ENCODE measurements at regions not wholly inside any gene's neighbourhood (a gene's known extent, or its start where the extent isn't known, plus 50 kb on each side); places are given as distances from the start of the nearest gene placed in this dataset.

DNA sequence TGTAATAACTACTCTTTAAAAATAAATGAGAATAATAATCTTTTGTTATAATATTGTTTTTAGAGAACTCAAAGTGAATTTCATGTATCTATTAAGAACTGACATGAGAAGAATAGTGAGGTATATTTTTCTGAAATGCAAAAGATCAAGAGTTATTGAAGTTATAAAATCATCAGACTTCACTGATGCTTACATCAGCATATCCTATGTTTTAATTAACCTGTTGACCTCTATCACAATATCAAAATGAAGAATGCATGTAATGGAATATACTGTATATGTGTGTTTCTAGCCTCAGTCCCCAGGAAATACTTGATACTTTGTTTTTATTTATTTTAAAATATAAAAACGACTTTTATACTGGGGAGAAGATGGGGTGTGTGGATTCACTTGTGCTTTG is 533.1 kb downstream of the KCTD16 start:
- no peak for TF ChIP-seq EZH2phosphoT487 (IDR thresholded peaks at IDR 0.05; ENCODE audit: low read depth)
- TF ChIP-seq, protein P1, sequence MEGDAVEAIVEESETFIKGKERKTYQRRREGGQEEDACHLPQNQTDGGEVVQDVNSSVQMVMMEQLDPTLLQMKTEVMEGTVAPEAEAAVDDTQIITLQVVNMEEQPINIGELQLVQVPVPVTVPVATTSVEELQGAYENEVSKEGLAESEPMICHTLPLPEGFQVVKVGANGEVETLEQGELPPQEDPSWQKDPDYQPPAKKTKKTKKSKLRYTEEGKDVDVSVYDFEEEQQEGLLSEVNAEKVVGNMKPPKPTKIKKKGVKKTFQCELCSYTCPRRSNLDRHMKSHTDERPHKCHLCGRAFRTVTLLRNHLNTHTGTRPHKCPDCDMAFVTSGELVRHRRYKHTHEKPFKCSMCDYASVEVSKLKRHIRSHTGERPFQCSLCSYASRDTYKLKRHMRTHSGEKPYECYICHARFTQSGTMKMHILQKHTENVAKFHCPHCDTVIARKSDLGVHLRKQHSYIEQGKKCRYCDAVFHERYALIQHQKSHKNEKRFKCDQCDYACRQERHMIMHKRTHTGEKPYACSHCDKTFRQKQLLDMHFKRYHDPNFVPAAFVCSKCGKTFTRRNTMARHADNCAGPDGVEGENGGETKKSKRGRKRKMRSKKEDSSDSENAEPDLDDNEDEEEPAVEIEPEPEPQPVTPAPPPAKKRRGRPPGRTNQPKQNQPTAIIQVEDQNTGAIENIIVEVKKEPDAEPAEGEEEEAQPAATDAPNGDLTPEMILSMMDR (IDR thresholded peaks at IDR 0.05; ENCODE audit: low read depth, low read length) = no peak
